ENCODE measurements at regions not wholly inside any gene's neighbourhood (a gene's known extent, or its start where the extent isn't known, plus 50 kb on each side); places are given as distances from the start of the nearest gene placed in this dataset.

GRCh38 chrX:16516232-16516876, 133.6 kb upstream of the S100G start:
- WGBS (ENCODE audit: insufficient coverage): no CpG with 5 or more reads among the region's 3 CpGs
- no peaks in the 10 kb centered on the region for H3K36me3 ChIP-seq (ENCODE audit: control insufficient read depth in 4 of 4, insufficient read depth in 4 of 4, low read length in 3 of 4)
- no peak for DNase-seq
- H3K27ac ChIP-seq (ENCODE audit: insufficient read depth in 1 of 2, low read depth in 1 of 2, low read length in 2 of 2, poor library complexity in 1 of 2, severe bottlenecking in 2 of 2): no peak overlapping the region
- peaks cover 0 to 6% (median 0%) of the 10 kb centered on the region in 5 experiments for H3K27me3 ChIP-seq (replicated peaks in 2 of 5; ENCODE audit: control insufficient read depth in 4 of 5, insufficient read depth in 5 of 5, low read length in 4 of 5)
- no peak overlapping the region for H3K4me3 ChIP-seq (ENCODE audit: control insufficient read depth in 1 of 7, extremely low read depth in 1 of 7, insufficient read depth in 4 of 7, low read depth in 2 of 7, low read length in 6 of 7)
- peaks cover 0 to 7% (median 0%) of the 10 kb centered on the region in 5 experiments for H3K9me3 ChIP-seq (ENCODE audit: control extremely low read depth in 1 of 5, control insufficient read depth in 4 of 5, insufficient read depth in 2 of 5, low read depth in 1 of 5, low read length in 4 of 5)
- no peaks in the 10 kb centered on the region for H3K4me1 ChIP-seq (ENCODE audit: control extremely low read depth in 1 of 4, control insufficient read depth in 4 of 4, insufficient read depth in 4 of 4, low read length in 3 of 4)
- ChIA-PET POLR2A (no interaction called here), CTCF (no interaction called here)

DNA sequence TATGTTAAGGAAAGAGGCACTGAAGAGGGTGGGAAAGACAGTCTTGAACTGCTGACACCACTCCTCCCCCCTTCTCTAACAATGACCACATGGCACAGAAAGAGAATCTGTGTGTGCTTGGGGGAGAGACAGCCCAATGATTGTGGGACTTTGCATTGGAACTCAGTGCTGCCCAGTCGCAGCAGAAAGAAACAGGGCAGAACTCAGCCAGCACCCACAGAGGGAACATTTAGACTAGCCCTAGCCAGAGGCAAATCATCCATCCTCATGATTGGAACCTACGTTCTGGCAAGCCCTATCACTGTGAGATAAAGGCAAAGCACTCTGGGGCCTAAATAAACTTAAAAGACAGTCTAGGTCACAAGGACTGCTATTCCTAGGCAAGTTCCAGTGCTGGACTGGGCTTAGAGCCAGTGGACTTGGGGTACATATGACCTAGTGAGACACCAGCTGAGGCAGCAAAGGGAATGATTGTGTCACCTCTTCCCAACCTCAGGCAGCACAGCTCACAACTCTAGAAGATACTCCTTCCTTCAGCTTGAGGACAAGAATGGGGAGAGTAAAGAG, 132.8 kb upstream of the S100G start:
- Histone ChIP-seq H3K4me3 (ENCODE audit: control insufficient read depth in 1 of 7, extremely low read depth in 1 of 7, insufficient read depth in 4 of 7, low read depth in 2 of 7, low read length in 6 of 7) (no peak overlapping the region), H3K4me1 (ENCODE audit: control extremely low read depth in 1 of 4, control insufficient read depth in 4 of 4, insufficient read depth in 4 of 4, low read length in 3 of 4) (no peaks in the 10 kb centered on the region), H3K36me3 (ENCODE audit: control insufficient read depth in 4 of 4, insufficient read depth in 4 of 4, low read length in 3 of 4) (no peaks in the 10 kb centered on the region), H3K9me3 (ENCODE audit: control extremely low read depth in 1 of 5, control insufficient read depth in 4 of 5, insufficient read depth in 2 of 5, low read depth in 1 of 5, low read length in 4 of 5) (peaks cover 0 to 7% (median 0%) of the 10 kb centered on the region in 5 experiments), H3K27me3 (replicated peaks in 2 of 5; ENCODE audit: control insufficient read depth in 4 of 5, insufficient read depth in 5 of 5, low read length in 4 of 5) (peaks cover 0 to 6% (median 0%) of the 10 kb centered on the region in 5 experiments), H3K27ac (ENCODE audit: insufficient read depth in 1 of 2, low read depth in 1 of 2, low read length in 2 of 2, poor library complexity in 1 of 2, severe bottlenecking in 2 of 2) (no peak overlapping the region)
- DNase-seq: no peak
- CTCF ChIA-PET: no interaction called here
- POLR2A ChIA-PET: no interaction called here
- WGBS (ENCODE audit: insufficient coverage): 90% methylated on average over 2 of the region's 2 CpGs

- Histone ChIP-seq H3K4me1 (ENCODE audit: control extremely low read depth in 1 of 4, control insufficient read depth in 4 of 4, insufficient read depth in 4 of 4, low read length in 3 of 4) (no peaks in the 10 kb centered on the region), H3K27ac (ENCODE audit: insufficient read depth in 1 of 2, low read depth in 1 of 2, low read length in 2 of 2, poor library complexity in 1 of 2, severe bottlenecking in 2 of 2) (no peak overlapping the region), H3K9me3 (ENCODE audit: control extremely low read depth in 1 of 5, control insufficient read depth in 4 of 5, insufficient read depth in 2 of 5, low read depth in 1 of 5, low read length in 4 of 5) (peaks cover 0 to 7% (median 0%) of the 10 kb centered on the region in 5 experiments), H3K4me3 (ENCODE audit: control insufficient read depth in 1 of 7, extremely low read depth in 1 of 7, insufficient read depth in 4 of 7, low read depth in 2 of 7, low read length in 6 of 7) (no peak overlapping the region), H3K36me3 (ENCODE audit: control insufficient read depth in 4 of 4, insufficient read depth in 4 of 4, low read length in 3 of 4) (no peaks in the 10 kb centered on the region), H3K27me3 (replicated peaks in 2 of 5; ENCODE audit: control insufficient read depth in 4 of 5, insufficient read depth in 5 of 5, low read length in 4 of 5) (peaks cover 0 to 6% (median 0%) of the 10 kb centered on the region in 5 experiments)
- ChIA-PET CTCF (no interaction called here), POLR2A (no interaction called here)
- DNase-seq: no peak
- WGBS (ENCODE audit: insufficient coverage): 98% methylated on average over 3 of the region's 3 CpGs
These were observed 131.8 kb upstream of the S100G start for GRCh38 chrX:16518131-16518530.

- peaks cover 0 to 11% (median 0%) of the 10 kb centered on the region in 5 experiments for H3K27me3 ChIP-seq (replicated peaks in 2 of 5; ENCODE audit: control insufficient read depth in 4 of 5, insufficient read depth in 5 of 5, low read length in 4 of 5)
- peaks cover 0 to 8% (median 1%) of the 10 kb centered on the region in 4 experiments for H3K4me1 ChIP-seq (ENCODE audit: control extremely low read depth in 1 of 4, control insufficient read depth in 4 of 4, insufficient read depth in 4 of 4, low read length in 3 of 4)
- H3K4me3 ChIP-seq (ENCODE audit: control insufficient read depth in 1 of 7, extremely low read depth in 1 of 7, insufficient read depth in 4 of 7, low read depth in 2 of 7, low read length in 6 of 7): no peak overlapping the region
- H3K9me3 ChIP-seq (ENCODE audit: control extremely low read depth in 1 of 5, control insufficient read depth in 4 of 5, insufficient read depth in 2 of 5, low read depth in 1 of 5, low read length in 4 of 5): peaks cover 0 to 17% (median 5%) of the 10 kb centered on the region in 5 experiments
- ChIA-PET POLR2A (no interaction called here), CTCF (no interaction called here)
- peak in 2 of 3 donors; percentile 28 to 31 for DNase-seq
- WGBS (ENCODE audit: insufficient coverage): no CpG with 5 or more reads among the region's 1 CpG
- no peaks in the 10 kb centered on the region for H3K36me3 ChIP-seq (ENCODE audit: control insufficient read depth in 4 of 4, insufficient read depth in 4 of 4, low read length in 3 of 4)
- no peak overlapping the region for H3K27ac ChIP-seq (ENCODE audit: insufficient read depth in 1 of 2, low read depth in 1 of 2, low read length in 2 of 2, poor library complexity in 1 of 2, severe bottlenecking in 2 of 2)
These were observed 125.6 kb upstream of the S100G start for GRCh38 chrX:16524316-16524715.

DNA sequence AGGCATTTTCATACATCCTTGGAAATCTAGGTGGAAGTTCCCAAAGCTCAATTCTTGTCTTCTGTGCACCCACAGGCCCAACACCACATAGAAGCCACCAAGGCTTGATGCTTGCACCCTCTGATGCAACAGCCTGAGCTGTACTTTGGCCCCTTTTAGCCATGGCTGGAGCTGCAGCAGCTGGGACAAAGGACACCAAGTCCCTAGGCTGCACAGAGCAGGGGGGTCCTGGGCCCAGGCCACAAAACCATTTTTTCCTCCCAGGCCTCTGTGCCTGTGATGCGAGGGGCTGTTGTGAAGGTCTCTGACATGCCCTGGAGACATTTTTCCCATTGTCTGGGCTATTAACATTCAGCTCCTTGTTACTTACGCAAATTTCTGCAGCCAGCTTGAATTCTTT, 124.0 kb upstream of the S100G start:
- 100% methylated on average over 2 of the region's 2 CpGs for WGBS (ENCODE audit: insufficient coverage)
- Histone ChIP-seq H3K4me1 (ENCODE audit: control extremely low read depth in 1 of 4, control insufficient read depth in 4 of 4, insufficient read depth in 4 of 4, low read length in 3 of 4) (peaks cover 0 to 8% (median 1%) of the 10 kb centered on the region in 4 experiments), H3K4me3 (ENCODE audit: control insufficient read depth in 1 of 7, extremely low read depth in 1 of 7, insufficient read depth in 4 of 7, low read depth in 2 of 7, low read length in 6 of 7) (no peak overlapping the region), H3K36me3 (ENCODE audit: control insufficient read depth in 4 of 4, insufficient read depth in 4 of 4, low read length in 3 of 4) (no peaks in the 10 kb centered on the region), H3K9me3 (ENCODE audit: control extremely low read depth in 1 of 5, control insufficient read depth in 4 of 5, insufficient read depth in 2 of 5, low read depth in 1 of 5, low read length in 4 of 5) (peaks cover 0 to 17% (median 5%) of the 10 kb centered on the region in 5 experiments), H3K27ac (ENCODE audit: insufficient read depth in 1 of 2, low read depth in 1 of 2, low read length in 2 of 2, poor library complexity in 1 of 2, severe bottlenecking in 2 of 2) (no peak overlapping the region), H3K27me3 (replicated peaks in 2 of 5; ENCODE audit: control insufficient read depth in 4 of 5, insufficient read depth in 5 of 5, low read length in 4 of 5) (peaks cover 0 to 13% (median 0%) of the 10 kb centered on the region in 5 experiments)
- POLR2A ChIA-PET: no interaction called here
- CTCF ChIA-PET: no interaction called here
- no peak for DNase-seq

GRCh38 chrX:16528620-16529019, 121.3 kb upstream of the S100G start:
- no peak overlapping the region for H3K27ac ChIP-seq (ENCODE audit: insufficient read depth in 1 of 2, low read depth in 1 of 2, low read length in 2 of 2, poor library complexity in 1 of 2, severe bottlenecking in 2 of 2)
- WGBS (ENCODE audit: insufficient coverage): 8% methylated on average over 2 of the region's 3 CpGs
- H3K27me3 ChIP-seq (replicated peaks in 2 of 5; ENCODE audit: control insufficient read depth in 4 of 5, insufficient read depth in 5 of 5, low read length in 4 of 5): peaks cover 0 to 13% (median 0%) of the 10 kb centered on the region in 5 experiments
- H3K36me3 ChIP-seq (ENCODE audit: control insufficient read depth in 4 of 4, insufficient read depth in 4 of 4, low read length in 3 of 4): no peaks in the 10 kb centered on the region
- DNase-seq: no peak
- ChIA-PET CTCF (no interaction called here), POLR2A (no interaction called here)
- H3K4me3 ChIP-seq (ENCODE audit: control insufficient read depth in 1 of 7, extremely low read depth in 1 of 7, insufficient read depth in 4 of 7, low read depth in 2 of 7, low read length in 6 of 7): no peak overlapping the region
- peaks cover 0 to 17% (median 5%) of the 10 kb centered on the region in 5 experiments for H3K9me3 ChIP-seq (ENCODE audit: control extremely low read depth in 1 of 5, control insufficient read depth in 4 of 5, insufficient read depth in 2 of 5, low read depth in 1 of 5, low read length in 4 of 5)
- peaks cover 0 to 8% (median 1%) of the 10 kb centered on the region in 4 experiments for H3K4me1 ChIP-seq (ENCODE audit: control extremely low read depth in 1 of 4, control insufficient read depth in 4 of 4, insufficient read depth in 4 of 4, low read length in 3 of 4)

All from common myeloid progenitor, CD34-positive (primary cell).